Heart left ventricle (tissue), 16 donors: ENCODE measurements at regions not wholly inside any gene's neighbourhood (a gene's known extent, or its start where the extent isn't known, plus 50 kb on each side); places are given as distances from the start of the nearest gene placed in this dataset.

Experiments
- ATAC-seq, 4 donors: fragments of 200-7000 bp; cut with Tn5 transposase; one replicate each; pipeline ENCODE4 v1.9.1; 2020 to 2022; ENCODE audit warnings: moderate library complexity in 4 of 4, mild to moderate bottlenecking in 3 of 4, moderate number of reproducible peaks in 1 of 4
- DNase-seq, 5 donors: peaks; one replicate each; pipeline ENCODE4 v3.0.0-alpha.2; 2020
- H3K27ac ChIP-seq, 12 donors: fragments of 200-600 bp; sonication (generic) in 4 of 12; one replicate each; pipeline versions ENCODE4 v1.5.0 to v1.8.0; 2016 to 2022; ENCODE audit warnings: mild to moderate bottlenecking in 2 of 12
- H3K27me3 ChIP-seq, 9 donors: fragments of 200-600 bp; sonication (generic) in 2 of 9; one replicate each; pipeline versions ENCODE4 v1.5.1 to v1.8.0; 2016 to 2022; ENCODE audit warnings: mild to moderate bottlenecking in 3 of 9
- H3K36me3 ChIP-seq, 9 donors: fragments of 200-600 bp; sonication (generic) in 2 of 9; one replicate each; pipeline versions ENCODE4 v1.5.0 to v1.8.0; 2018 to 2022; ENCODE audit warnings: mild to moderate bottlenecking in 2 of 9
- H3K4me1 ChIP-seq, 12 donors: fragments of 200-600 bp; sonication (generic) in 4 of 12; one replicate each; pipeline versions ENCODE4 v1.5.0 to v1.8.0; 2016 to 2022; ENCODE audit warnings: mild to moderate bottlenecking in 3 of 12
- H3K4me3 ChIP-seq, 12 donors: fragments of 200-600 bp; sonication (generic) in 4 of 12; one replicate each; pipeline versions ENCODE4 v1.5.0 to v1.8.0; 2017 to 2022; ENCODE audit warnings: mild to moderate bottlenecking in 9 of 12, moderate library complexity in 4 of 12
- H3K9me3 ChIP-seq, 12 donors: fragments of 200-600 bp; sonication (generic) in 4 of 12; one replicate each; pipeline versions ENCODE4 v1.5.0 to v1.8.0; 2016 to 2022; ENCODE audit warnings: mild to moderate bottlenecking in 1 of 12
- CTCF ChIP-seq, 12 donors: fragments of 200-600 bp; sonication (generic) in 4 of 12; IDR thresholded peaks; one replicate each; pipeline versions ENCODE4 v1.5.0 to v1.8.0; 2018 to 2022; ENCODE audit warnings: antibody characterized with exemption in 12 of 12, mild to moderate bottlenecking in 5 of 12
- POLR2A ChIP-seq, 2 donors: fragments of 450-650 bp; IDR thresholded peaks; one replicate each; pipeline ENCODE4 v1.6.1; 2017; ENCODE audit warnings: antibody characterized with exemption in 2 of 2, mild to moderate bottlenecking in 2 of 2, moderate library complexity in 2 of 2
- WGBS, 4 donors: extraction: QIAGEN DNeasy Blood & Tissue Kit in 2 of 4; methylation state at CpG; one replicate each; pipeline versions ENCODE4 v1.1.5 to v1.1.7; 2013 to 2018; 5-methylcytosine and 5-hydroxymethylcytosine counted together
- intact Hi-C, 10 donors: fragments of 100-400 bp; cut with DNase I; formaldehyde crosslinking; loops; one replicate each; pipeline versions ENCODE4 v1.11.1 to v1.14.2; 2022
- donor health status: ischemic (EF 13 %, LVEDD 7.1; RV severe dilation, severe dysfunction).
- donor health status: healthy with polysubstance abuse.
- donor health status: DM: no; HTN: yes; CAD: no.
- donor health status: DM: no; HTN: no; CAD: no.
- donor health status: ischemic (EF 25% LVEDD 6.9; RV normal size, moderate dysfunction).
- donor health status: ischemic (EF 25% LVEDD 5.7; RV mildly dilated, moderate dysfunction).
- donor health status: healthy.
- donor health status: DM: yes; HTN: yes; CAD: no.
- donor health status: ischemic (EF 35%, LVEDD 5.7; RV mildly dilated, moderate dysfunction).
- donor health status: nonischemic (EF 11% LVEDD 7.7; RV severe dilation, severe dysfunction).
- donor health status: DM: yes; HTN: yes; CAD: no.
- donor health status: PGD.
- donor health status: ischemic (EF 29% LVEDD 5.4; RV normal size, mild dysfunction).
- donor health status: nonischemic (EF 23%, LVEDD 6.1; RV moderate dilation, normal function).

GRCh38 chr2:48250474-48250844, 64.0 kb upstream of the FOXN2 start:
- Histone ChIP-seq H3K4me1 (peaks cover 14 to 59% (median 24%) of the 10 kb centered on the region in 12 donors), H3K27ac (peak overlapping the region in 5 of 12 donors; percentile 23 to 89 (median 81)), H3K9me3 (peaks cover 0 to 3% (median 0%) of the 10 kb centered on the region in 12 donors), H3K36me3 (no peaks in the 10 kb centered on the region), H3K4me3 (no peak overlapping the region), H3K27me3 (no peaks in the 10 kb centered on the region)
- TF ChIP-seq CTCF (IDR thresholded peaks at IDR 0.05) (no peak), POLR2A (IDR thresholded peaks at IDR 0.05) (no peak)
- WGBS, 4 donors, result 91 to 96% (median 94%) methylated on average over 4 of the region's 4 CpGs
- ATAC-seq, result no peak
- intact Hi-C loops, result loop anchor here in 3 of 10 donors (5.0 to 10.0 kb wide), 3 partner anchors 42 to 164 kb away; no protein-coding TSS in a partner anchor
- DNase-seq, result no peak

GRCh38 chr2:48250943-48251342, 63.5 kb upstream of the FOXN2 start:
- Histone ChIP-seq H3K4me1 (peaks cover 14 to 59% (median 24%) of the 10 kb centered on the region in 12 donors), H3K27ac (peak overlapping the region in 1 of 12 donors; percentile 23), H3K27me3 (no peaks in the 10 kb centered on the region), H3K36me3 (no peaks in the 10 kb centered on the region), H3K4me3 (no peak overlapping the region), H3K9me3 (peaks cover 0 to 3% (median 0%) of the 10 kb centered on the region in 12 donors)
- ATAC-seq (no peak), DNase-seq (no peak)
- no peak for TF ChIP-seq POLR2A (IDR thresholded peaks at IDR 0.05)
- no peak for TF ChIP-seq CTCF (IDR thresholded peaks at IDR 0.05)
- WGBS, 4 donors, result 75 to 87% (median 84%) methylated on average over 3 of the region's 3 CpGs
- intact Hi-C loops, result loop anchor here in 3 of 10 donors (5.0 to 10.0 kb wide), 3 partner anchors 41 to 164 kb away; no protein-coding TSS in a partner anchor

DNA sequence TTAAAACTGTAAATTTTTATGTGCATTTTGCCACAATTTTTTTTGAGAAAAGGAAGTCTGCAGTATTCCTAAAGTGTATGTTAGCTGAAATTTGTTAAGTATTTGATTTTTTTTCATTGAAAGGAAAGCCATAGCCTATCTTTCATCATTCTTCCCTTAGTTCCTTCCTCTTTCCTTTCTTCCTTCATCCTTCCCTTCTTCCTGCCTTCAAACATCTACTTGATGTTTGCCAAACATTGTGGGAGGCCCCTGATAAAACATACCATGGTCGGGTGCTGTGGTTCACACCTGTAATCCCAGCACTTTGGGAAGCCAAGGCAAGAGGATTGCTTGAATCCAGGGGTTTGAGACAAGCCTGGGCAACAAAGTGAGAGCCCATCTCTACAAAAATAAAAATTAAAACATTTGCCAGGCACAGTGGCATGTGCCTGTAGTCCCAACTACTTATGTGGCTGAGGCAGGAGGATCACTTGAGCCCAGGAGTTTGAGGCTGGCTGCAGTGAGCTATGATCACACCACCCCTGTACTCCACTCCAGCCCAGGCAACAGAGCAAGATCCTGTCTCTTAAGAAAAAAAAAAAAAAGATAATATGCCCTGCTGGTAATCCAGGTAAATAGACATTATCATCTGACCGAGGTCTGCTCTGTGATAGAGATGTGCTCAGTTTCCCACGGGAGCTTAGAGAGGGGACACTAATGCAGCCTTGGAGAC, 62.9 kb upstream of the FOXN2 start:
- Histone ChIP-seq H3K4me3 (no peak overlapping the region), H3K27me3 (no peaks in the 10 kb centered on the region), H3K9me3 (peaks cover 0 to 3% (median 0%) of the 10 kb centered on the region in 12 donors), H3K4me1 (peaks cover 14 to 59% (median 24%) of the 10 kb centered on the region in 12 donors), H3K36me3 (no peaks in the 10 kb centered on the region), H3K27ac (peak overlapping the region in 1 of 12 donors; percentile 53)
- TF ChIP-seq POLR2A (IDR thresholded peaks at IDR 0.05), result no peak
- no peak for TF ChIP-seq CTCF (IDR thresholded peaks at IDR 0.05)
- DNase-seq (no peak), ATAC-seq (no peak)
- intact Hi-C loops, result loop anchor here in 3 of 10 donors (5.0 to 10.0 kb wide), 3 partner anchors 41 to 163 kb away; no protein-coding TSS in a partner anchor
- WGBS, 4 donors, result 63 to 81% (median 80%) methylated on average over 3 of the region's 3 CpGs

DNA sequence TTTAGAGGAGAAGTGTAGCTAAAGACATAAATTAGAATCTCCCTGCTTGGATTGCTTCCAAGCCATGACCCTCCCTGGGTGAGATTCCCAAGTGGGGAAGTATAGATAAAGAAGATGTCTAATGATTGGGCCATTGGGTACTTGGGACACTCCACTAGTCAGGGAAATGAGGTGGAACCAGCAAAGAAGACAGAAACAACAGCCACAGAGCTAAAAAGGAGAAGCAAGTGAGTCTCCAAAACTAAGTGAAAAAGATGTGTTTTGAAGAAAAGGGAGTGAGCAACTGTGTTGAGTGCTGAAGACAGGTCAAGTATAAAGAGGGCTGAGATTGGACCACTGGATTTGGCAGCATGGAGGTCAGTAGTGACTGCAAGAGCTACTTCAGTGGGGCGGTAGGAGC, 61.2 kb upstream of the FOXN2 start:
- Histone ChIP-seq H3K36me3 (no peaks in the 10 kb centered on the region), H3K27ac (no peak overlapping the region), H3K4me3 (no peak overlapping the region), H3K4me1 (peaks cover 12 to 58% (median 21%) of the 10 kb centered on the region in 12 donors), H3K9me3 (no peaks in the 10 kb centered on the region), H3K27me3 (no peaks in the 10 kb centered on the region)
- TF ChIP-seq POLR2A (IDR thresholded peaks at IDR 0.05) (no peak), CTCF (IDR thresholded peaks at IDR 0.05) (no peak)
- ATAC-seq (no peak), DNase-seq (no peak)
- intact Hi-C loops, result loop anchor here in 3 of 10 donors (5.0 to 10.0 kb wide), 3 partner anchors 39 to 162 kb away; no protein-coding TSS in a partner anchor
- 88 to 96% (median 92%) methylated on average over 1 of the region's 1 CpG for WGBS, 4 donors
